ENCODE measurements at regions not wholly inside any gene's neighbourhood (a gene's known extent, or its start where the extent isn't known, plus 50 kb on each side); places are given as distances from the start of the nearest gene placed in this dataset.

DNA sequence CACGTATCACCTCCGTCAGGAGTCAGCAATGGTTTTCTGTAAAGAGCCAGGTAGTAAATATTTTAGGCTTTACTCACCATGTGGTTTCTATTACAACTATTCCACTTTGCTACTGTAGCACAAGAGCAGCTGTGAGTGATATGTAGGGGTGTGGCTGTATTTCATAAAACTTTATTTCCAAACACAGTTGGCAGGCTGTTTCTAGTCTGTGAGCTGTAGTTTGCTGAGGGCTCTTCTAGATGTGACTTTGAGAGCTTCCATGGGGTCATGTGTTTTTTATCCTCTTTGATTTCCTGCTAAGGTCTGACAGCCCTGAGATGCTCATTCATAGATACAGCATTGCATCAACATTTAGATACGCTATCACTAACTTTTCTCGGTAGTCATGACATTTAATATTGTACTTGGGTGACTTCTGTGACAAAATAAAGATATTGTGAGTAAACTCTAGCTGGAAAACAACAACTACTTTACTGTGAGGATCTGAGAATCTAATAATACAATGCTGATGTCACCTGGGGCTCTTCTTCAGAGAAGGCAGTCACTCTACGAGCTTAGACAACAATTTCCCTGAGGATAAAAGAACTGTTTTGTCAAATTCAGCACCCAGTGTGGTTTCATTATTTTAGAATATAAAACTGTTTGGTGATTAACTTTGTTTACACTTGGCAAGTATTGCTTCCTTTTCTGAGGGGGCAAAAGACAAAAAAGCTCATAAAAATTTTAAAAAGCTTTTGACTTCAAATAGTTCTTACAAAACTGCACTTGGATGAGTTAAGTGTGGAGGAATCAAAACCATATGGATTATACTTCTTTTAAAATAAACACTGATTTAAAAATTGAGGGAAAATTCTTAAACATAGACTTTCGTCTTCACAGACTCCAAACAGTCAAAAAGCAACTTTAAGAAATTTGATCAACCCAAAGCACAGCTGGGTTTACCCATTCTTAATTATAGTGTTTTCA is 231.2 kb upstream of the DCN start:
- DNase-seq (ENCODE audit: low read depth): peak; percentile 45
- H3K4me3 ChIP-seq (ENCODE audit: low read depth, low read length): no peak overlapping the region
- TF ChIP-seq, protein P1, sequence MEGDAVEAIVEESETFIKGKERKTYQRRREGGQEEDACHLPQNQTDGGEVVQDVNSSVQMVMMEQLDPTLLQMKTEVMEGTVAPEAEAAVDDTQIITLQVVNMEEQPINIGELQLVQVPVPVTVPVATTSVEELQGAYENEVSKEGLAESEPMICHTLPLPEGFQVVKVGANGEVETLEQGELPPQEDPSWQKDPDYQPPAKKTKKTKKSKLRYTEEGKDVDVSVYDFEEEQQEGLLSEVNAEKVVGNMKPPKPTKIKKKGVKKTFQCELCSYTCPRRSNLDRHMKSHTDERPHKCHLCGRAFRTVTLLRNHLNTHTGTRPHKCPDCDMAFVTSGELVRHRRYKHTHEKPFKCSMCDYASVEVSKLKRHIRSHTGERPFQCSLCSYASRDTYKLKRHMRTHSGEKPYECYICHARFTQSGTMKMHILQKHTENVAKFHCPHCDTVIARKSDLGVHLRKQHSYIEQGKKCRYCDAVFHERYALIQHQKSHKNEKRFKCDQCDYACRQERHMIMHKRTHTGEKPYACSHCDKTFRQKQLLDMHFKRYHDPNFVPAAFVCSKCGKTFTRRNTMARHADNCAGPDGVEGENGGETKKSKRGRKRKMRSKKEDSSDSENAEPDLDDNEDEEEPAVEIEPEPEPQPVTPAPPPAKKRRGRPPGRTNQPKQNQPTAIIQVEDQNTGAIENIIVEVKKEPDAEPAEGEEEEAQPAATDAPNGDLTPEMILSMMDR (conservative IDR thresholded peaks at IDR 0.05; ENCODE audit: low read depth, low read length): no peak

DNA sequence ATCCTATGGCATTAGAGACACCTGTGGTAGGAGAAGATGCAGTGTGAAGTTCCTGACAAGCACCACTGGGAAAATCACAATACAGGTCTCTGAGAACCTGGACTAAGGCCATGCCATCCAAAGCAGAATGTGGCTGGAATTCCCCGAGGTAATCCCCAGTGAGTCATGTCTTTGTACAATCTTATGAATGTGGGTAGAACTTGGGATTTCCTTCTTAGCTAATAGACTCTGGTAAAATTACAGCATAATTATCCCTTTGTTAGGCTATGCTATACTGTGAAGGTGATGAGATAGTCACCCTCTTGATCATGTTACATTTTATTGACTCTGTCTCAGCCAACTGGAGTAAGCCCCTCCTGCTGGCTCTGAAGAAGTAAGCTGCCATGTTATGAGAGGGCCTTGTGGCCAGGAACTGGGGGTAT is 224.3 kb upstream of the DCN start:
- peak; percentile 99 for DNase-seq (ENCODE audit: low read depth)
- TF ChIP-seq, protein P1 (conservative IDR thresholded peaks at IDR 0.05; ENCODE audit: low read depth, low read length): peak; percentile 10
- H3K4me3 ChIP-seq (ENCODE audit: low read depth, low read length): no peak overlapping the region

GRCh38 chr12:91404441-91404840 is 221.8 kb upstream of the DCN start:
- no peak overlapping the region for H3K4me3 ChIP-seq (ENCODE audit: low read depth, low read length)
- TF ChIP-seq, protein P1 (conservative IDR thresholded peaks at IDR 0.05; ENCODE audit: low read depth, low read length): no peak

DNA sequence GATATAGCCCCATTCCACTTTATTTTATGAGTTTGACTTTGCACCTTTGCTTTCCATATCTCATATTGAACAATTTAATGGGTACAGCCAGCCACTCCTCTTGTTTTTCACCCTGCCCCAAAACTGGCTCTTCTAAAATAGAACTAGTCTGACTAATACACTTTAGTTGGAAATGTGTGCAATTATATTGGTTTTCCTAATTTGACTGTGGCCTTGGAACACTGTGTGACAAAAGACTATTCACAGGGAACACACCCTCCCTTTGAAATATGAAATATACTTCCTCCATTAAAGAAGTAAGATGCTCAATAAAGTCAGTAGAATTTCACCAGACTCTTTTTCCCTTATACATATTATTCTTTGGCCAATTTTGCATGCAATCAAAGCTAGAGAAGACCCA is 218.6 kb upstream of the DCN start:
- DNase-seq (ENCODE audit: low read depth): no peak
- no peak overlapping the region for H3K4me3 ChIP-seq (ENCODE audit: low read depth, low read length)
- TF ChIP-seq, protein P1 (conservative IDR thresholded peaks at IDR 0.05; ENCODE audit: low read depth, low read length): no peak

More at GRCh38 chr12:91404441-91404840, 221.8 kb upstream of the DCN start:
- DNase-seq (ENCODE audit: low read depth): no peak

GRCh38 chr12:91400271-91400670 is 217.7 kb upstream of the DCN start:
- TF ChIP-seq, protein P1 (conservative IDR thresholded peaks at IDR 0.05; ENCODE audit: low read depth, low read length): no peak
- DNase-seq (ENCODE audit: low read depth): no peak
- H3K4me3 ChIP-seq (ENCODE audit: low read depth, low read length): no peak overlapping the region

DNA sequence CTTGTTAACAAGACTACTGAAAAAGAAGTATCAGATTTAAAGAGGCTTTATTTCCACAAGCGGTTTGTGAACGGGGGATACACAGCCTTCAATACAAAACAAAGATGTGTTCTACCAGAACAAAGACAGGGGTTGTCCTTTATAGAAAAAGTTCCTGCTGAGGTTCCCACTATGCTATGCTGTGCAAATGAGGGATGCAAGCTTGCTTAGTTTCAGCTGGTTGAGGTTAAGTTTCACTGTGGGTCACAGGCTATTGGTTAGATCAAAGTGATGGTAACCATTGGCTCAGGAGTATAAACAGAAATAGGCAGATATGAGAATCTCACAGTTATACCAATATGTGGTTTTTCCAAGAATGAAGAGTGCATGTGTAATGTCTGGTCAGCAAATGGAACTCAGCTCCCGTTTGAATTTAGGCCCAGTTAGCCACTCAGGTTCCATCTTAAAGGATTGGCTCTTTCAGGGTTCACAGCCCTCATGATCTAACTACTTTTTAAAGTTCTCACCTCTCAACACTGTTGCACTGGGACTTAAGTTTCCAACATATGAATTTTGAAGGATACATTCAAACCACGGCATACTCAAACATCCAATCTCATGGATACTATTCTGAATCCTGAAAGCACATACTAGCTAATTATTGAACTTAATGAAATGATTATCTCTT is 215.4 kb upstream of the DCN start:
- no peak for DNase-seq (ENCODE audit: low read depth)
- TF ChIP-seq, protein P1 (conservative IDR thresholded peaks at IDR 0.05; ENCODE audit: low read depth, low read length): no peak
- H3K4me3 ChIP-seq (ENCODE audit: low read depth, low read length): no peak overlapping the region
